ENCODE measurements at regions not wholly inside any gene's neighbourhood (a gene's known extent, or its start where the extent isn't known, plus 50 kb on each side); places are given as distances from the start of the nearest gene placed in this dataset.

- no peak for DNase-seq (ENCODE audit: low read depth)
- no peak overlapping the region for H3K4me3 ChIP-seq (ENCODE audit: low read depth, low read length)
- TF ChIP-seq CTCF (conservative IDR thresholded peaks at IDR 0.05; ENCODE audit: low read depth, low read length): no peak
Observed at GRCh38 chr4:179398414-179398813, 1956.2 kb upstream of the AGA start.

DNA sequence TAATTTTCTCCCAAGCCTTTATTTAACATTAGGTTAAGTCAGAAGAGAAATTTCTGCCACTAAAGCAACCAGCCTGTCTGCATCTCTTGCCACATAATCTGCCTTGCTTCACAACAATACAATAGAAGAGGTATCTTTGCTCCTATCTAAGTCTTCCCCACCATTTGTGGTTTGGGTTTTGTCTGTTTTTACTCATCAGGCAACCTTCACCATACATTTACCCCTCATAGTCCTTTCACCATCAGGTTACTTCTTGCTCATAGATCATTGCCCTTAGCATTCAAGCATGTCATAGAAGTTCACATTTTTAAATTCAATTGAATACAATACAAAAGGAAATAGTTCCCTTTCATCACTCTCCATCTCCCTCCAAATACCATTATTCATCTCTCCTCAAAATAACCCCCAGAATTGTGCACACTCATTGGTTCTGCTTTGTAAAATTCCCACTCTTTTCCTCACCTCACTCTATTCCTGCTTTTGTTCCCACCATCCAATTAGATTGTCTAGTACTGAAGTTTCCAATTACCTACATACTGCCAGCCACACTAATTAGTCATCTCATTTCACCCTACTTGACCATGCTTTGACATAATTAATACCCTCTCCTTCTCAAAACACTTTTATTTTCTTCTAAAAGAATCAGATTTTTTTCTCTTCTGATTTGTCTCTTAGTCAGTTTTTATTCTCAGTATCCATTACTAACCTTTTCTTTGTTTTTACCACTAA, 1957.0 kb upstream of the AGA start:
- no peak overlapping the region for H3K4me3 ChIP-seq (ENCODE audit: low read depth, low read length)
- no peak for DNase-seq (ENCODE audit: low read depth)
- TF ChIP-seq CTCF (conservative IDR thresholded peaks at IDR 0.05; ENCODE audit: low read depth, low read length): no peak

DNA sequence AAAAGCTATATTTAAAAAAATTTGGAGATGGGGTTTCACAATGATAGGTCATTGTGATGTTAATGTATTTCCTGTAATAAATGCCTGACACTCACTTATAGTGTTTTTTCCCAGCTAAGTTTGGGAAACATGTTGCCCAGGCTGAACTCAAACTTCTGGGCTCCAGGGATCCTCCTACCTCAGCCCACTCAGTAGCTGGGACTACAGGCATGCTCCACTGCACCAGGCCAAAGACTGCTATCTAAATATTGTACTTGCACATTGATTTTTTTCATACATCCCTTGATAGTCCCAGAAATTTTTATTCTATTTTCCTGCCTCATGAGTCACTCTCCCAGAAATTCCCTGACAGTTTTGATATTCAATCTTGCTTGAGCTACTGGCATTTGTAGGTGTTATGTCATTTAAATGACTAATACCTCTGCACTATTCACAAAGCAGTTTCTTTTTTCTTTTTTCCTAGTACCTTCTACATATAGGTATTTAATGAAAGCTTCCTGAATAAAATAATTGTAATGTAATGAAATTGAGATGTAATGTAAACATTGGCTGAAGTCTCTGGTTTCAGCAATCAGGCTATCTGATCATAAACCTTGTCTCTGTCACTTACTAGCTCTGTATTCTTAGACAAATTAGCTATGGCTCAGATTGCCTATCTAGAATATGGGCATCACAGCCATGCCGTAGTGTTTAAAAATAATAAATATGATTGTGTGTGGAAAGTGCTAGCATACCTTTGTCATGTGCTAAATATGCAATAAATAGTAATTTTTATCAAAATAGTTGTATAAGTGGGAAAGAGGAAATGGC, 1973.0 kb upstream of the AGA start:
- no peak overlapping the region for H3K4me3 ChIP-seq (ENCODE audit: low read depth, low read length)
- no peak for TF ChIP-seq CTCF (conservative IDR thresholded peaks at IDR 0.05; ENCODE audit: low read depth, low read length)
- no peak for DNase-seq (ENCODE audit: low read depth)

- no peak overlapping the region for H3K4me3 ChIP-seq (ENCODE audit: low read depth, low read length)
- TF ChIP-seq CTCF (conservative IDR thresholded peaks at IDR 0.05; ENCODE audit: low read depth, low read length): no peak
- DNase-seq (ENCODE audit: low read depth): no peak
Observed at GRCh38 chr4:179415847-179416223, 1973.6 kb upstream of the AGA start.

DNA sequence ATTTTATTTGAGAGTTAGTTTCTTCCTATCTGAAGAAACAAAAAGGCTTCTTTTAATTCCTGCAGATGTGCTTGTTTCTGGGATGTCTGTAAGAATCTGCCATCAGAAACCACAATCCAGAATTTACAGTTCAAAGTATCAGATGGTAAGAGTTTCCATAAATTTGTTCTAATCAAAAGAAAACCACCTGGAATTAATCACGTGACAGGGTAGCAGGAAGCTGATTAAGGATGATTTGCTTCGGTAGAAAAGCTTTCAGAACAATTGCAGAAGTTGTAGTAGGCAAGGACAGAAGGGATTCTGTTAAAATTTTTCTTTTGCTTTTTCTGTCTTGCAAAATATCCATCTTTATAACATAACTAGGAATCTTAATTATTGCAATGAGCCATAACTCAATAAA, 1975.1 kb upstream of the AGA start:
- DNase-seq (ENCODE audit: low read depth): no peak
- TF ChIP-seq CTCF (conservative IDR thresholded peaks at IDR 0.05; ENCODE audit: low read depth, low read length): no peak
- no peak overlapping the region for H3K4me3 ChIP-seq (ENCODE audit: low read depth, low read length)

DNA sequence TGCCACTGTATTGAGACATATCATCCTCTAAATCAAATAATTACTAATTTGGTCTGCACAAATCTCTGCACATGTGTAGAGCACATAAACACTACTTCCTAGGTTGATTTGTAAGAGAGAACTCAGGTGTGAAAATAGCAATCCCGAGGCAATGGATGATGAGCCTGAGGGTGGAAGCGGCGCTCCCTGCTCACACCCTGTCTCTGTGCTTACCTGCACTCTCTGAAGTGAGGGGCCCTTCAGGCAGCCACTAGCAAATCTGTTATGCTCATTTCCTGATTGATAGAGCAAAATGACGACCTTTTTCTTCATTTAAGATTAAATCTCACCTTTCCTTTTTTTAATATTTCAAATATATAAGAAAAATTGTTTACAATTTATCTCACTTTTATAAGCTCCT, 1995.7 kb upstream of the AGA start:
- no peak for DNase-seq (ENCODE audit: low read depth)
- H3K4me3 ChIP-seq (ENCODE audit: low read depth, low read length): no peak overlapping the region
- TF ChIP-seq CTCF (conservative IDR thresholded peaks at IDR 0.05; ENCODE audit: low read depth, low read length): no peak

All from epithelial cell of proximal tubule (primary cell).